Thoracic aorta (tissue), 2 donors: ENCODE measurements at regions not wholly inside any gene's neighbourhood (a gene's known extent, or its start where the extent isn't known, plus 50 kb on each side); places are given as distances from the start of the nearest gene placed in this dataset.

Experiments used
- ATAC-seq: fragments of 150-250 bp; one replicate; pipeline ENCODE4 v1.8.0; 2017; ENCODE audit warnings: low read depth; ENCODE audit not compliant: insufficient number of reproducible peaks, low FRiP score
- DNase-seq: peaks from one replicate; pipeline ENCODE4 v3.0.0-alpha.2; 2020; ENCODE audit warnings: low spot score
- H3K27ac ChIP-seq, 2 donors: fragments of 200-600 bp; sonication (generic); 1 replicate in 1 of 2; 2 replicates in 1 of 2; pipeline ENCODE4 v1.5.1; 2016; ENCODE audit warnings: mild to moderate bottlenecking in 2 of 2, moderate library complexity in 2 of 2
- H3K27me3 ChIP-seq: fragments of 200-600 bp; sonication (generic); replicated peaks from 2 replicates; pipeline ENCODE4 v1.6.0; 2016; ENCODE audit warnings: mild to moderate bottlenecking; ENCODE audit not compliant: insufficient read depth
- H3K36me3 ChIP-seq: fragments of 200-600 bp; sonication (generic); one replicate; pipeline ENCODE4 v1.5.1; 2016
- H3K4me1 ChIP-seq, 2 donors: fragments of 200-600 bp; sonication (generic); 1 replicate in 1 of 2; 2 replicates in 1 of 2; pipeline versions ENCODE4 v1.5.1 to v1.6.0; 2016; ENCODE audit warnings: low read depth in 2 of 2, mild to moderate bottlenecking in 1 of 2; ENCODE audit not compliant: control insufficient read depth in 1 of 2
- H3K4me3 ChIP-seq: fragments of 200-600 bp; sonication (generic); 2 replicates; pipeline ENCODE4 v1.5.1; 2016; ENCODE audit warnings: mild to moderate bottlenecking
- H3K9me3 ChIP-seq: fragments of 200-600 bp; sonication (generic); 2 replicates; pipeline ENCODE4 v1.5.1; 2016
- TF ChIP-seq, protein P1 (sequence below): fragments of 200-600 bp; sonication (generic); IDR thresholded peaks from one replicate; pipeline ENCODE4 v1.5.1; 2019; ENCODE audit warnings: antibody characterized with exemption

DNA sequence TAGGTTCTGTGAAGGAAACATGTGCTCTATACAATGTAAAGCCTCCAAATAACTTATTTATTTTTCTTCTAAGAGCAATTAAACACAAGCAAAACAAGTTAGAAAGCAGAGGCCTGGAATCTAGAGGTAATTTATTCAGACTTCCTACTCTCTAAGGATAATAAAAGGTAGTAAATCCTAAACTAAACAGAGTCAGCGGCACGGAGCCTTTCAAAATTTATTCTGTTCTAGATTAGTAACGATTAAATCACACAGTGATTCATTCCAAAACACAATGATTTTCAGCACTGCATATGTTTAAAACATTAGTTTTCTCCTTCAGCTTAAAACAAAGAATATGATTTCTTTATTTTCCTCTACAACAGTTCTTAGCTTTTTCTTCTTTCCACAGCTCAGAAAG, 160.9 kb downstream of the FBXO15 start:
- TF ChIP-seq, protein P1, sequence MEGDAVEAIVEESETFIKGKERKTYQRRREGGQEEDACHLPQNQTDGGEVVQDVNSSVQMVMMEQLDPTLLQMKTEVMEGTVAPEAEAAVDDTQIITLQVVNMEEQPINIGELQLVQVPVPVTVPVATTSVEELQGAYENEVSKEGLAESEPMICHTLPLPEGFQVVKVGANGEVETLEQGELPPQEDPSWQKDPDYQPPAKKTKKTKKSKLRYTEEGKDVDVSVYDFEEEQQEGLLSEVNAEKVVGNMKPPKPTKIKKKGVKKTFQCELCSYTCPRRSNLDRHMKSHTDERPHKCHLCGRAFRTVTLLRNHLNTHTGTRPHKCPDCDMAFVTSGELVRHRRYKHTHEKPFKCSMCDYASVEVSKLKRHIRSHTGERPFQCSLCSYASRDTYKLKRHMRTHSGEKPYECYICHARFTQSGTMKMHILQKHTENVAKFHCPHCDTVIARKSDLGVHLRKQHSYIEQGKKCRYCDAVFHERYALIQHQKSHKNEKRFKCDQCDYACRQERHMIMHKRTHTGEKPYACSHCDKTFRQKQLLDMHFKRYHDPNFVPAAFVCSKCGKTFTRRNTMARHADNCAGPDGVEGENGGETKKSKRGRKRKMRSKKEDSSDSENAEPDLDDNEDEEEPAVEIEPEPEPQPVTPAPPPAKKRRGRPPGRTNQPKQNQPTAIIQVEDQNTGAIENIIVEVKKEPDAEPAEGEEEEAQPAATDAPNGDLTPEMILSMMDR = no peak
- ATAC-seq = no peak
- Histone ChIP-seq H3K36me3 (no peaks in the 10 kb centered on the region), H3K4me1 (no peaks in the 10 kb centered on the region), H3K27ac (no peak overlapping the region), H3K27me3 (no peaks in the 10 kb centered on the region), H3K4me3 (no peak overlapping the region), H3K9me3 (no peaks in the 10 kb centered on the region)
- DNase-seq = no peak

DNA sequence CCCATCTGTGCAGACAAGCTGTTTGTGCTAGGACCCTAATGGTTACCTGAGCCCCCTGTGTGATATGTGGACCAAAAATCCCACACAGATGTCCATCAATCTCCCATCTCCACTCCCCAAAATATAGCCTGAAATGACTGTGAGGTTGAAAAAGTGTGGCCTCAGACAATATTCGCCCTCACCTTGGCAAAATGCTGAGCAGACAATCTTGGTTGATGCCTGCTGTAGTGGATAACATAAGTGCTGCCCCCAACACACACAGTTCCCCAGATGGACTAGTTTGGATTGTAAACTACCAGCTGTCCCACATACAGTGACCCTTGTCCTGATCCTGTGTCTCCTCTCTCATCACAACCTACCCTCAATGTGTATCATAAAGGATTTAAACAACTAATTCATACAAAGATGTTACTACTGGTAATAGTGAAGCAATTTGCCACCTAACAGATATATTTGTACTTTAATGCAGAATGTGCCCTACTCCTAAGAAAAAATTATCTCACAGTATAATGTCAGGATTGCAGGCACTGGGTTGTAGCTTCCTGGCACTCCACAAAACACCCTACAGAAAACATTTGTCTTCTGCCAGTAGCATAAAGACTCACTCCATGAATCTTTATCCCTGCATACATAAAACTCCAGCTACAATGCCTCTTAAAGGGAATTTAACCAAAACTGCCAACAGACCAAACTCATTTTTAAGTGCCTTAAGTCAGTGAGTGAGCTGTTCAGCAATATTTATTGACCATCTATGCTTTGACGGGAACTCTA, 161.6 kb downstream of the FBXO15 start:
- TF ChIP-seq, protein P1 = no peak
- Histone ChIP-seq H3K9me3 (no peaks in the 10 kb centered on the region), H3K27me3 (no peaks in the 10 kb centered on the region), H3K27ac (no peak overlapping the region), H3K36me3 (no peaks in the 10 kb centered on the region), H3K4me3 (no peak overlapping the region), H3K4me1 (no peaks in the 10 kb centered on the region)
- ATAC-seq = no peak
- DNase-seq = no peak

DNA sequence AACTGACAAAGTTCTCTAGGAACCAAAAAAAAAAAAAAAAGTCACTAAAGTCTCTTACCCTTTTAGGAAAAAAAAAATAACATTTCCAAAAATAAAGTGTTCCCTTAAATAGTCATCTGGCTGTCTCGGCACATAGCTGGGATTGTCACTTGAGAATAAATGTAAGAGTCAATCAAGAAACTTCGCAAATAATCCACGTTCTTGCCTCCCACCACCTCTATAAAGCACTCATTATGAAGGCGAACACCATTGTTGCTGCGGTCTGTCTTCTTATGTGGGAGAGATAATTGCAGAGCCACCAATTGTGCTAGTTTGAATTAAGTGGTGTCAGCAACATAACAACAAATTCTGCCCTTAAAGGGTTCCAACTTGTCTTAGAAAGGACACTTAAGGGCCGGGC, 163.7 kb downstream of the FBXO15 start:
- no peak overlapping the region for H3K4me3 ChIP-seq
- TF ChIP-seq, protein P1 = no peak
- no peaks in the 10 kb centered on the region for H3K27me3 ChIP-seq
- no peaks in the 10 kb centered on the region for H3K4me1 ChIP-seq
- no peaks in the 10 kb centered on the region for H3K9me3 ChIP-seq
- H3K36me3 ChIP-seq = no peaks in the 10 kb centered on the region
- no peak for ATAC-seq
- no peak overlapping the region for H3K27ac ChIP-seq
- no peak for DNase-seq

DNA sequence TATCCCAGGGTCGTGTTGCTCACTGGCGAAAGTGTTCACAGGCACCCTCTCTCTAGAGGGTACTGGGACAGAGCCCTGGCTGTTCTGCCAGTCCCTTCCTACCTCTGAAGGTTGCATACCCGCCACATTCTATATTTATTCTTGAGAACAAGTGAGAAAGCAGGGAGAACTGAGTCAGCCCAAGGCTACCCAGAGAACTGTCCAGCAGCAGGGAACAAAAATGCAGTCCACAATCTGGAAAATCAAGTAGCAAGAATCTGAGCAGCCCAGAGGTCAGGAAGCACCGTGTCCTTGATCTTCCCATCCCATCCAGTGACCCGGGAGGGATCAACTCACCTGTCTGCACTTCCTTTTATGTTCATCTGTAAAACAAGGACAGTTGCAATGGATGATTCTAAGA, 164.1 kb downstream of the FBXO15 start:
- no peaks in the 10 kb centered on the region for H3K4me1 ChIP-seq
- no peaks in the 10 kb centered on the region for H3K27me3 ChIP-seq
- H3K27ac ChIP-seq = no peak overlapping the region
- no peaks in the 10 kb centered on the region for H3K36me3 ChIP-seq
- TF ChIP-seq, protein P1 = no peak
- H3K9me3 ChIP-seq = no peaks in the 10 kb centered on the region
- no peak for ATAC-seq
- no peak overlapping the region for H3K4me3 ChIP-seq
- no peak for DNase-seq

DNA sequence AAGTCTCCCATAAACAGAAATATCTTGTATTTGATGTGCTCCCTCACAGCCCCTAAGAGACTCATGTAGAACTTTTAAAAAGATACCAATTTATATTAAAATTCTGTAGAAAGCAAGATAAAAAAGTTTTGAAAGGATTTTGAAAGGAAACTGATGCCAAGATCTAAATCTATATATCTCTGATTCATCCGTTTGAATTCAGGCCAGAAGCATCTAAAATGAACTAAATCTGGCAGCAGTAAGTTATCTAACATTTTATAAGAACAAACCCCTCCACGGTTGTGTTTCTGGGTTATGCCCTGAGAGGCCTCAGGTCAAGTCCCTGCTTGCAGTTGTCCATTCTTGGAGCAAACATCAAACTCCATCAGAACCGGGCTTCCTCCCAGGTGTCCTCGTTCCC, 165.8 kb downstream of the FBXO15 start:
- H3K9me3 ChIP-seq = no peaks in the 10 kb centered on the region
- TF ChIP-seq, protein P1 = no peak

More for the DNA sequence above, 165.8 kb downstream of the FBXO15 start:
- ATAC-seq (no peak), DNase-seq (no peak)
- Histone ChIP-seq H3K4me3 (no peak overlapping the region), H3K4me1 (no peaks in the 10 kb centered on the region), H3K27me3 (no peaks in the 10 kb centered on the region), H3K27ac (no peak overlapping the region), H3K36me3 (no peaks in the 10 kb centered on the region)
